ENCODE measurements at regions not wholly inside any gene's neighbourhood (a gene's known extent, or its start where the extent isn't known, plus 50 kb on each side); places are given as distances from the start of the nearest gene placed in this dataset.

DNA sequence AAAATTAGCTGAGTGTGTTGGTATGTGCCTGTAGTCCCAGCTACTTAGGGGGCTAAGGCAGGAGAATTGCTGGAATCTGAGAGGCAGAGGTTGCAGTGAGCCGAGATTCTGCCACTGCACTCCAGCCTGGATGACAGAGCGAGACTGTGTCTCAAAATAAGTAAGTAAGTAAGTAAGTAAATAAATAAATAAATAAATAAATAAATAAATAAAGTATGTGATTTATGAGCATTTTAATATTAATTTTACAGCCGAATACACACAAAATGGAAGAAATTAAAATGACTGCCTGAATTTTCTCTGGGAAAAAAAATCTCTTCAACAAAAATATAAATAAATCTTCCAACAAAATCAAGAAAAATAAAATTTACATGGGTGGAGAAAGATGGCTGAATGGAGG lies 740.7 kb downstream of the CDH18 start:
- H3K9me3 ChIP-seq (ENCODE audit: control insufficient read depth, low read length), result peaks cover 1% of the 10 kb centered on the region
- ATAC-seq (ENCODE audit: low FRiP score) (no peak), DNase-seq (no peak)
- peaks cover 0 to 1% of the 10 kb centered on the region in 2 donors for H3K4me1 ChIP-seq (ENCODE audit: control insufficient read depth in 1 of 2, insufficient read depth in 2 of 2, low read length in 2 of 2)
- no peaks in the 10 kb centered on the region for H3K27me3 ChIP-seq (ENCODE audit: control insufficient read depth in 1 of 2, insufficient read depth in 2 of 2, low read length in 1 of 2)
- intact Hi-C loops (cut with DNase I), result no loop called here
- no peak overlapping the region for H3K4me3 ChIP-seq (ENCODE audit: low read length in 2 of 2)
- H3K36me3 ChIP-seq (ENCODE audit: control insufficient read depth in 1 of 2, insufficient read depth in 2 of 2, low read length in 1 of 2), result no peaks in the 10 kb centered on the region
- H3K27ac ChIP-seq (ENCODE audit: low read depth in 1 of 2, low read length in 2 of 2), result no peak overlapping the region
- WGBS, 2 donors, result 82 to 88% methylated on average over 3 of the region's 3 CpGs

DNA sequence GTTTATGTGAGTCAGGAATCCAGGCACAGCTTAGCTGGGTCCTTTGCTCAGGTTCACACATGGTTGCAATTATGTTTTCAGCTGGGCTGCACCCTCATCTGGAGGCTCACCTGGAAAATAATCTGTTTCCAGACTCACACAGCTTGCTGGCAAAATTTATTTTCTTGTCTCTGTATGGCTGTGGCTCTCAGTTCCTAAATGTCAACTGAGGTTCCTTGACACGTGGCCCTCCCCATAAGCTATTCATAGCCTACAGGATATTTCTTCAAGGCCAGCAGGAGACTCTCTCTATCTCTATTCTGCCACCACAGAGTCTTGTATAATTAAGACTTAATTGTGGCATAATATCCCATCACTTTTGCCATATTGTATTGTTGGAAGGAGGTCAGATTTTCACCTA lies 732.0 kb downstream of the CDH18 start:
- Histone ChIP-seq H3K36me3 (ENCODE audit: control insufficient read depth in 1 of 2, insufficient read depth in 2 of 2, low read length in 1 of 2) (no peaks in the 10 kb centered on the region), H3K4me1 (ENCODE audit: control insufficient read depth in 1 of 2, insufficient read depth in 2 of 2, low read length in 2 of 2) (peaks cover 0 to 2% of the 10 kb centered on the region in 2 donors), H3K27me3 (ENCODE audit: control insufficient read depth in 1 of 2, insufficient read depth in 2 of 2, low read length in 1 of 2) (no peaks in the 10 kb centered on the region), H3K4me3 (ENCODE audit: low read length in 2 of 2) (no peak overlapping the region), H3K9me3 (ENCODE audit: control insufficient read depth, low read length) (no peaks in the 10 kb centered on the region), H3K27ac (ENCODE audit: low read depth in 1 of 2, low read length in 2 of 2) (no peak overlapping the region)
- intact Hi-C loops (cut with DNase I), result no loop called here
- 38 to 44% methylated on average over 1 of the region's 1 CpG for WGBS, 2 donors
- DNase-seq, result no peak
- no peak for ATAC-seq (ENCODE audit: low FRiP score)

DNA sequence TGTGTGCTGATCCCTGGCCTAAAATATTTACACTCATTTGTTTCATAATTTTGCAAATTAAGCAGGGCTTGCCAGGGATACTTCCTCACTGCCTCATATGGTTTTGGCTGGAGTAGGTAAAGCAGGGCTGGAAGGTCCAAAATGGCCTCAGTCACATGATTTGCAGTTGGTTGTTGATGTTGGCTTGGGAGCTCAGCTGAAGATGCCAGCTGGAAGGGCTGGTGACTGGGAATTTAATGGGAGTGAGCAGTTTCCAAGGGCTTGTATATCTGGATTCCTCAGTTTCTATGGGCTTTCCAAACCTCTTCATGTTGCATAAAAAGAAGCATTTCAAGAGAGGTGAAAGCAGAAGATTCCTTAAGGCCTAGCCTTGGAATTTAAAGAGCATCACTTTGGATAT lies 729.3 kb downstream of the CDH18 start:
- Histone ChIP-seq H3K4me1 (ENCODE audit: control insufficient read depth in 1 of 2, insufficient read depth in 2 of 2, low read length in 2 of 2) (peaks cover 0 to 2% of the 10 kb centered on the region in 2 donors), H3K4me3 (ENCODE audit: low read length in 2 of 2) (no peak overlapping the region), H3K27ac (ENCODE audit: low read depth in 1 of 2, low read length in 2 of 2) (no peak overlapping the region), H3K27me3 (ENCODE audit: control insufficient read depth in 1 of 2, insufficient read depth in 2 of 2, low read length in 1 of 2) (no peaks in the 10 kb centered on the region), H3K9me3 (ENCODE audit: control insufficient read depth, low read length) (no peaks in the 10 kb centered on the region), H3K36me3 (ENCODE audit: control insufficient read depth in 1 of 2, insufficient read depth in 2 of 2, low read length in 1 of 2) (no peaks in the 10 kb centered on the region)
- intact Hi-C loops (cut with DNase I), result no loop called here
- ATAC-seq (ENCODE audit: low FRiP score) (peak; percentile 64), DNase-seq (peak in 1 of 2 donors; percentile 43)

DNA sequence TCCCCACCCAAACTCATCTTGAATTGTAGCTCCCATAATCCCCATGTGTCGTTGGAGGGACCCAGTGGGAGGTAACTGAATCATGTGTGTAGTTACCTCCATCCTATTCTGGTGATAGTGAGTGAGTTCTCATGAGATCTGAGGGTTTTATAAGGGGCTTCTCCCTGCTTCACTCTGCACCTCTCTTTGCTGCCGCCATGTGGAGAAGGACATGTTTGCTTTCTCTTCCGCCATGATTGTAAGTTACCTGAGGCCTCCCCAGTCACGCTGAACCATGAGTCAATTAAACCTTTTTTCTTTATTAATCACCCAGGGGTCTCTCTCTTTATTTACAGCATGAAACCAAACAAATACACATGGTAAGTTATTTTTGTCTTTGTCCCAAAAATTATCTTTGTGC lies 726.1 kb downstream of the CDH18 start:
- H3K4me3 ChIP-seq (ENCODE audit: low read length in 2 of 2), result no peak overlapping the region
- 93% methylated on average over 4 of the region's 4 CpGs for WGBS, 2 donors
- peaks cover 0 to 2% of the 10 kb centered on the region in 2 donors for H3K4me1 ChIP-seq (ENCODE audit: control insufficient read depth in 1 of 2, insufficient read depth in 2 of 2, low read length in 2 of 2)
- DNase-seq, result no peak
- intact Hi-C loops (cut with DNase I), result no loop called here
- H3K36me3 ChIP-seq (ENCODE audit: control insufficient read depth in 1 of 2, insufficient read depth in 2 of 2, low read length in 1 of 2), result no peaks in the 10 kb centered on the region
- H3K9me3 ChIP-seq (ENCODE audit: control insufficient read depth, low read length), result no peaks in the 10 kb centered on the region
- no peaks in the 10 kb centered on the region for H3K27me3 ChIP-seq (ENCODE audit: control insufficient read depth in 1 of 2, insufficient read depth in 2 of 2, low read length in 1 of 2)
- H3K27ac ChIP-seq (ENCODE audit: low read depth in 1 of 2, low read length in 2 of 2), result no peak overlapping the region
- ATAC-seq (ENCODE audit: low FRiP score), result no peak

DNA sequence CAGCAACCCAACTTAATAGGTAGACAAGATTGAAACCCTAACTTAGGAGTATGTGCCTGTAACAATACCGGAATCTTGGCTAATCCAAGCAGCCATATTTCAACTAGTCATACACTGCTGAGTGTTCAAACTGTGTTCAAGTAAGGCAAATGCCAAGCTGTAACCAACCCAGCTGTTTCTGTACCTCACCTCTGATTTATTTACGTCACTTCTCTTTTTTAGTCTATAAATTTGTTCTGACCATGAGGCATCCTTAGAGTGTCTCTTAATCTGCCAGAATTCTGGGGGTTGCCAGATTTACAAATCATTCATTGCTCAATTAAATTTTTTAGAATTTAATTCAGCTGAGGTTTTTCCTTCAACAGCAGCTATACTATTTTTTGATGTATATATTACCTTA lies 723.2 kb downstream of the CDH18 start:
- intact Hi-C loops (cut with DNase I), result no loop called here
- no peak for DNase-seq
- Histone ChIP-seq H3K36me3 (ENCODE audit: control insufficient read depth in 1 of 2, insufficient read depth in 2 of 2, low read length in 1 of 2) (no peaks in the 10 kb centered on the region), H3K27me3 (ENCODE audit: control insufficient read depth in 1 of 2, insufficient read depth in 2 of 2, low read length in 1 of 2) (peaks cover 0 to 2% of the 10 kb centered on the region in 2 donors), H3K4me3 (ENCODE audit: low read length in 2 of 2) (no peak overlapping the region), H3K9me3 (ENCODE audit: control insufficient read depth, low read length) (no peaks in the 10 kb centered on the region), H3K4me1 (ENCODE audit: control insufficient read depth in 1 of 2, insufficient read depth in 2 of 2, low read length in 2 of 2) (no peaks in the 10 kb centered on the region), H3K27ac (ENCODE audit: low read depth in 1 of 2, low read length in 2 of 2) (no peak overlapping the region)
- ATAC-seq (ENCODE audit: low FRiP score), result no peak
- 63 to 77% methylated on average over 2 of the region's 2 CpGs for WGBS, 2 donors

DNA sequence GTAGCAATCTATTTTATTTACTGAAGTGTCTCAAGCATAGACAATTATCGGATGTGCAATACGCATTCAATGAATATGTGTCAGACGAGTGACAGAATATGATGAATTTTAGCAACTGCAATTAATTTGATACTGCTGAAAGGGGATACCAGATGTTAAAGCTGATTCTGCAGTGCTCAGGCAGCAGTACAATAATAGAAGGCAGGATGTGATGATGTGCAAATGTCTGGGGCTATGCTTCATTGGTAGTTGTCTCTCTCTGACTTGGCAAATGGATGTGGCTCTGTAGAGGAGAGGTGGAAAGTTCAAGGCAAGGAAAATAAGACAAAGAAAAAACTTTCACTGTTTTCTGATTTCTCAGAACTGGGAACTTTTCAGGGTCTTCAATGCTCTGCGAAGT lies 721.2 kb downstream of the CDH18 start:
- Histone ChIP-seq H3K9me3 (ENCODE audit: control insufficient read depth, low read length) (no peaks in the 10 kb centered on the region), H3K4me3 (ENCODE audit: low read length in 2 of 2) (no peak overlapping the region), H3K27ac (ENCODE audit: low read depth in 1 of 2, low read length in 2 of 2) (no peak overlapping the region), H3K36me3 (ENCODE audit: control insufficient read depth in 1 of 2, insufficient read depth in 2 of 2, low read length in 1 of 2) (no peaks in the 10 kb centered on the region), H3K27me3 (ENCODE audit: control insufficient read depth in 1 of 2, insufficient read depth in 2 of 2, low read length in 1 of 2) (peaks cover 0 to 2% of the 10 kb centered on the region in 2 donors), H3K4me1 (ENCODE audit: control insufficient read depth in 1 of 2, insufficient read depth in 2 of 2, low read length in 2 of 2) (no peaks in the 10 kb centered on the region)
- intact Hi-C loops (cut with DNase I), result no loop called here
- ATAC-seq (ENCODE audit: low FRiP score) (no peak), DNase-seq (no peak)
- WGBS, 2 donors, result 13 to 43% methylated on average over 4 of the region's 4 CpGs

DNA sequence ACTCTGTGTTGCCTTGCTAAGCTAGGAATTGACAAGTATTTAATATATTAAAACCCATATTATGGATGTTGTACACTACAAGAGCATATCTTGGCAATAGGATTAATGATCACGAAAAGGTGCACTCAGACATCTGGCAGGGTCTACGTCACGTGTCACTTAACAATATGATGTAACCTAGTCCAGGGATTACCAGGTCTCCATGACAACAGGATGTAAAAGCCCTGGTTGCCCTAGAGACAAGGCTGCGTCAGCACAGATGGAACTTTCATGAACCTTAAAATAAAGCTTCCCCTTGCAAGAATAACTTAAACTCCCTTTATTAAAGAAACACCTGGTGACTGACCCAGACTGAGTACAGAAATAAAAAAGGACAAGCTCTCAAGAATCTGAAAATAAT lies 717.8 kb downstream of the CDH18 start:
- no peak for ATAC-seq (ENCODE audit: low FRiP score)
- Histone ChIP-seq H3K27ac (ENCODE audit: low read depth in 1 of 2, low read length in 2 of 2) (no peak overlapping the region), H3K4me3 (ENCODE audit: low read length in 2 of 2) (no peak overlapping the region), H3K36me3 (ENCODE audit: control insufficient read depth in 1 of 2, insufficient read depth in 2 of 2, low read length in 1 of 2) (no peaks in the 10 kb centered on the region), H3K4me1 (ENCODE audit: control insufficient read depth in 1 of 2, insufficient read depth in 2 of 2, low read length in 2 of 2) (no peaks in the 10 kb centered on the region), H3K9me3 (ENCODE audit: control insufficient read depth, low read length) (no peaks in the 10 kb centered on the region), H3K27me3 (ENCODE audit: control insufficient read depth in 1 of 2, insufficient read depth in 2 of 2, low read length in 1 of 2) (peaks cover 0 to 2% of the 10 kb centered on the region in 2 donors)
- intact Hi-C loops (cut with DNase I), result no loop called here
- 77 to 79% methylated on average over 4 of the region's 4 CpGs for WGBS, 2 donors
- no peak for DNase-seq

DNA sequence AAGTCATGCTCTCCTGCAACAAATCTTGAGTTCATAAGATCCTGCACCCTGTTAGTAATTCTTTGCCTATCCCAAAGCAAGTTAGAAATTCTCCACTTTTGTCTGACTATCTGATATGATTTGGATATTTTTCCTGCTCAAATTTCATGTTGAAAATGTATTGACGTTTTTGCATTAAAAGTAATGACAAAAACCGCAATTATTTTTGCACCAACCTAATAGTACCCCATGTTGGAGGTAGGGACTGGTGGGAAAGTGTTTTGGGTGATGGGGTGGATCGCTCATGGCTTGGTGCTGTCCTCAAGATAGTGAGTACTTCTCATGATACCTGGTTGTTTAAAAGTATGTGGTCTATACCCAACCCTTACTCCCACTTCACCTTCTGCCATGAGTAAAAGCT lies 713.4 kb downstream of the CDH18 start:
- no peak for ATAC-seq (ENCODE audit: low FRiP score)
- 80 to 81% methylated on average over 3 of the region's 3 CpGs for WGBS, 2 donors

DNA sequence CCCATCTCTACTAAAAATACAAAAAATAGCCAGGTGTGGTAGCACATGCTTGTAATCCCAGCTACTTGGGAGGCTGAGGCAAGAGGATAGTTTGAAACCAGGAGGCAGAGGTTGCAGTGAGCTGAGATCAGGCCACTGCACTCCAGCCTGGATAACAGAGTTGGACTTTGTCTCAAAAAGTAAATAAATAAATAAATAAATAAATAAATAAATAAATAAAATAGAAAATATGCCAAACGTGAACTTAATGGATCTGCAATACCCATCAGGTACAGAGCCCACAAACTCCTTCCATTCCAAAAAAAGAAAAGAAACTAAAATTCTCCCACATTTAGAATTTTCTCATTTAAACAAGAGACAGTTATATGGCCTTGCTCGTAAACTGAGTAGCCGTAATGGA lies 702.7 kb downstream of the CDH18 start:
- Histone ChIP-seq H3K4me3 (ENCODE audit: low read length in 2 of 2) (no peak overlapping the region), H3K4me1 (ENCODE audit: control insufficient read depth in 1 of 2, insufficient read depth in 2 of 2, low read length in 2 of 2) (no peaks in the 10 kb centered on the region), H3K27ac (ENCODE audit: low read depth in 1 of 2, low read length in 2 of 2) (no peak overlapping the region), H3K36me3 (ENCODE audit: control insufficient read depth in 1 of 2, insufficient read depth in 2 of 2, low read length in 1 of 2) (no peaks in the 10 kb centered on the region), H3K27me3 (ENCODE audit: control insufficient read depth in 1 of 2, insufficient read depth in 2 of 2, low read length in 1 of 2) (no peaks in the 10 kb centered on the region), H3K9me3 (ENCODE audit: control insufficient read depth, low read length) (peaks cover 1% of the 10 kb centered on the region)
- ATAC-seq (ENCODE audit: low FRiP score) (no peak), DNase-seq (no peak)
- WGBS, 2 donors, result 93 to 94% methylated on average over 3 of the region's 3 CpGs
- intact Hi-C loops (cut with DNase I), result no loop called here

More for the DNA sequence above, 713.4 kb downstream of the CDH18 start:
- no peaks in the 10 kb centered on the region for H3K4me1 ChIP-seq (ENCODE audit: control insufficient read depth in 1 of 2, insufficient read depth in 2 of 2, low read length in 2 of 2)
- no peak for DNase-seq
- H3K27me3 ChIP-seq (ENCODE audit: control insufficient read depth in 1 of 2, insufficient read depth in 2 of 2, low read length in 1 of 2), result no peaks in the 10 kb centered on the region
- intact Hi-C loops (cut with DNase I), result no loop called here
- H3K4me3 ChIP-seq (ENCODE audit: low read length in 2 of 2), result no peak overlapping the region
- H3K9me3 ChIP-seq (ENCODE audit: control insufficient read depth, low read length), result no peaks in the 10 kb centered on the region
- H3K27ac ChIP-seq (ENCODE audit: low read depth in 1 of 2, low read length in 2 of 2), result no peak overlapping the region
- no peaks in the 10 kb centered on the region for H3K36me3 ChIP-seq (ENCODE audit: control insufficient read depth in 1 of 2, insufficient read depth in 2 of 2, low read length in 1 of 2)

All from aorta (tissue), 5 donors.